AG09309 (cell line): ENCODE measurements at regions not wholly inside any gene's neighbourhood (a gene's known extent, or its start where the extent isn't known, plus 50 kb on each side); places are given as distances from the start of the nearest gene placed in this dataset.
A peak's percentile ranks its signal among the peaks of the same experiment; 100 is the strongest.
"Not testable (repeated sequence)": the region's sequence is repeated elsewhere in the genome, so short reads cannot be mapped to it uniquely, and the experiment has no call there.

Source experiments
- DNase-seq: peaks from one replicate; pipeline ENCODE4 v3.0.0-alpha.2; 2010; ENCODE audit warnings: low read depth
- H3K4me3 ChIP-seq: 2 replicates; pipeline ENCODE4 v1.5.1; 2011; ENCODE audit warnings: mild to moderate bottlenecking, low read depth, low read length, moderate library complexity; ENCODE audit not compliant: control insufficient read depth
- TF ChIP-seq, protein P1 (sequence below): IDR thresholded peaks from 2 replicates; pipeline ENCODE4 v1.5.1; 2011; ENCODE audit warnings: mild to moderate bottlenecking, low read depth, low read length, inconsistent platforms; ENCODE audit not compliant: insufficient read depth, control insufficient read depth; ENCODE audit errors: missing control alignments

DNA sequence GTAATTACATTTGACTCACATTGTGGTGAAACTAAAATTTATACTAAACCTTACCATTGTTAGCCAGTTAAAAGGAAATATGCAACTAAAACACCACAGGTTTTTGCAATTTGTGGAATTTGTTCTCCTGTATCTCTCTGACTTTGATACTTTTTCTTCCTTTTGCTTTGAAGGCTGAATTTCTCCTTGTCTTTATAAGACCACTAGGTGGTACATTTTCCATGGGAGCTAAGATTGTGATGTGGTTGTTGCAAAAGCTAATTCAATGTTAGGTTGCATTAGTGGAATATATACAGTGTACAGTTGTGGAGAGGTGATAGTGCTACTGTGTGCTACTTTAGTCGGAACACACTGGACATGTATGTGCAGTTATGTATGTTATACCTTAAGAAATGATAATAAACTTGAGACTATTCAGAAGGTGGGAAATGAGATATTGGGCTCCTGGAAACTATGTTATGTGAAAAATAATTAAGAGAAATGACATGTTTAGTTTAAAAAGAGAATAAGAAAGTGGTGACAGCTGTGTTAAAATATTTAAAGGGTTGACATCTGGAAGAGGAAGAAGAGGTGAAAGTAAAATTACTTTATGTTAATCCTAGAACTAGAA, 70.3 kb downstream of the ARL9 start:
- peak; percentile 24 for DNase-seq
- no peak overlapping the region for H3K4me3 ChIP-seq
- TF ChIP-seq, protein P1, sequence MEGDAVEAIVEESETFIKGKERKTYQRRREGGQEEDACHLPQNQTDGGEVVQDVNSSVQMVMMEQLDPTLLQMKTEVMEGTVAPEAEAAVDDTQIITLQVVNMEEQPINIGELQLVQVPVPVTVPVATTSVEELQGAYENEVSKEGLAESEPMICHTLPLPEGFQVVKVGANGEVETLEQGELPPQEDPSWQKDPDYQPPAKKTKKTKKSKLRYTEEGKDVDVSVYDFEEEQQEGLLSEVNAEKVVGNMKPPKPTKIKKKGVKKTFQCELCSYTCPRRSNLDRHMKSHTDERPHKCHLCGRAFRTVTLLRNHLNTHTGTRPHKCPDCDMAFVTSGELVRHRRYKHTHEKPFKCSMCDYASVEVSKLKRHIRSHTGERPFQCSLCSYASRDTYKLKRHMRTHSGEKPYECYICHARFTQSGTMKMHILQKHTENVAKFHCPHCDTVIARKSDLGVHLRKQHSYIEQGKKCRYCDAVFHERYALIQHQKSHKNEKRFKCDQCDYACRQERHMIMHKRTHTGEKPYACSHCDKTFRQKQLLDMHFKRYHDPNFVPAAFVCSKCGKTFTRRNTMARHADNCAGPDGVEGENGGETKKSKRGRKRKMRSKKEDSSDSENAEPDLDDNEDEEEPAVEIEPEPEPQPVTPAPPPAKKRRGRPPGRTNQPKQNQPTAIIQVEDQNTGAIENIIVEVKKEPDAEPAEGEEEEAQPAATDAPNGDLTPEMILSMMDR = peak; percentile 59

DNA sequence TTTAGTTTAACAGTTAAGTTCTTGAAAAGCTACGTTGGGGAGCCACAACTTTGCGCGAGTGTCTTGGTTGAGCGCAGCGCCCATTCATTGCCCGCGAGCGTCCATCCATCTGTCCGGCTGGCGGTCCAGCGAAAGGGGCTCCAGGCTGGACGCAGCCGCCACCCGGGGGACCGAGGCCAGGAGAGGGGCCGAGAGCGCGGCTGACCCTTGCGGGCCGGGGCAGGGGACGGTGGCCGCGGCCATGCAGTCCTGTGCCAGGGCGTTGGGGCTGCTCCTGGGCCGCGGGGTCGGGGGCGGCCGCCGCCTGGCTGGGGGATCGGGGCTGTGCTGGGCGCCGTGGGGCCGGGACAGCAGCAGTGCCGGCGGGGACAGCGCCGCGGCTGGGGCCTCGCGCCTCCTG, 86.8 kb downstream of the ARL9 start:
- not testable (repeated sequence) for H3K4me3 ChIP-seq

More for the DNA sequence above, 86.8 kb downstream of the ARL9 start:
- DNase-seq = not testable (repeated sequence)
